SK-N-SH treated with all-trans-retinoic acid at 6 μM for 48 hours (cell line): ENCODE measurements at regions not wholly inside any gene's neighbourhood (a gene's known extent, or its start where the extent isn't known, plus 50 kb on each side); places are given as distances from the start of the nearest gene placed in this dataset.

Experiments
- ATAC-seq: fragments of 200-7000 bp; cut with Tn5 transposase; 3 replicates; pipeline ENCODE4 v1.9.1; 2020; ENCODE audit warnings: mild to moderate bottlenecking, moderate library complexity
- ARNTL ChIP-seq: fragments of 450-650 bp; formaldehyde crosslinking; IDR thresholded peaks from 2 replicates; pipeline ENCODE4 v1.5.0; 2020; ENCODE audit warnings: low read depth, mild to moderate bottlenecking, moderate library complexity, borderline replicate concordance
- BACH2 ChIP-seq: fragments of 250-450 bp; sonication (Bioruptor Pico); IDR thresholded peaks from 2 replicates; pipeline ENCODE4 v1.9.0; 2021; ENCODE audit warnings: mild to moderate bottlenecking, borderline replicate concordance
- CREB5 ChIP-seq: fragments of 250-450 bp; sonication (Bioruptor Pico); IDR thresholded peaks from 2 replicates; pipeline ENCODE4 v1.5.1; 2020; ENCODE audit warnings: low read depth, mild to moderate bottlenecking, moderate library complexity
- CSDC2 ChIP-seq: fragments of 250-450 bp; sonication (Bioruptor Pico); IDR thresholded peaks from 2 replicates; pipeline ENCODE4 v1.5.0; 2020; ENCODE audit warnings: mild to moderate bottlenecking, moderate library complexity
- CSRNP3 ChIP-seq: fragments of 250-450 bp; sonication (Bioruptor Pico); IDR thresholded peaks from 2 replicates; pipeline ENCODE4 v1.5.1; 2021; ENCODE audit warnings: mild to moderate bottlenecking, moderate library complexity
- ESRRG ChIP-seq: fragments of 250-450 bp; sonication (Bioruptor Pico); IDR thresholded peaks from 2 replicates; pipeline ENCODE4 v1.6.1; 2021; ENCODE audit warnings: mild to moderate bottlenecking
- GLIS3 ChIP-seq: fragments of 250-450 bp; sonication (Bioruptor Pico); IDR thresholded peaks from 2 replicates; pipeline ENCODE4 v1.5.0; 2020; ENCODE audit warnings: mild to moderate bottlenecking, moderate library complexity
- OSR1 ChIP-seq: fragments of 250-450 bp; sonication (Bioruptor Pico); IDR thresholded peaks from 2 replicates; pipeline ENCODE4 v1.8.0; 2022; ENCODE audit warnings: moderate library complexity, mild to moderate bottlenecking, inconsistent platforms
- PPARA ChIP-seq: fragments of 250-450 bp; sonication (Bioruptor Pico); IDR thresholded peaks from 2 replicates; pipeline ENCODE4 v1.5.0; 2020; ENCODE audit warnings: mild to moderate bottlenecking, borderline replicate concordance
- RARB ChIP-seq: fragments of 250-450 bp; sonication (Bioruptor Pico); IDR thresholded peaks from 2 replicates; pipeline ENCODE4 v1.8.0; 2021; ENCODE audit warnings: mild to moderate bottlenecking, moderate library complexity
- SNAI2 ChIP-seq: fragments of 250-450 bp; sonication (Bioruptor Pico); IDR thresholded peaks from 2 replicates; pipeline ENCODE4 v1.5.0; 2020; ENCODE audit warnings: mild to moderate bottlenecking, moderate library complexity
- TCF4 ChIP-seq: fragments of 250-450 bp; sonication (Bioruptor Pico); IDR thresholded peaks from 2 replicates; pipeline ENCODE4 v1.8.0; 2021; ENCODE audit warnings: mild to moderate bottlenecking, moderate library complexity, borderline replicate concordance
- TOX ChIP-seq: fragments of 250-450 bp; sonication (Bioruptor Pico); IDR thresholded peaks from 2 replicates; pipeline ENCODE4 v1.8.0; 2021; ENCODE audit warnings: mild to moderate bottlenecking, moderate library complexity, borderline replicate concordance
- TSHZ2 ChIP-seq: fragments of 250-450 bp; sonication (Bioruptor Pico); IDR thresholded peaks from 2 replicates; pipeline ENCODE4 v1.5.0; 2020; ENCODE audit warnings: mild to moderate bottlenecking, moderate library complexity
- ZC3H10 ChIP-seq: fragments of 250-450 bp; sonication (Bioruptor Pico); IDR thresholded peaks from 2 replicates; pipeline ENCODE4 v1.5.1; 2021; ENCODE audit warnings: mild to moderate bottlenecking, moderate library complexity
- ZFP3 ChIP-seq: fragments of 250-450 bp; sonication (Bioruptor Pico); IDR thresholded peaks from 2 replicates; pipeline ENCODE4 v1.5.0; 2020; ENCODE audit warnings: mild to moderate bottlenecking, moderate library complexity
- ZFP30 ChIP-seq: fragments of 450-650 bp; formaldehyde crosslinking; IDR thresholded peaks from 2 replicates; pipeline ENCODE4 v1.5.0; 2022; ENCODE audit warnings: mild to moderate bottlenecking, moderate library complexity
- ZNF565 ChIP-seq: fragments of 450-650 bp; formaldehyde crosslinking; conservative IDR thresholded peaks from 2 replicates; pipeline ENCODE4 v1.5.0; 2020; ENCODE audit warnings: low read depth, mild to moderate bottlenecking, moderate library complexity
- ZNF70 ChIP-seq: fragments of 450-650 bp; formaldehyde crosslinking; IDR thresholded peaks from 2 replicates; pipeline ENCODE4 v1.5.0; 2020; ENCODE audit warnings: mild to moderate bottlenecking, moderate library complexity
- ZNF8 ChIP-seq: fragments of 450-650 bp; formaldehyde crosslinking; IDR thresholded peaks from 2 replicates; pipeline ENCODE4 v1.5.0; 2020; ENCODE audit warnings: mild to moderate bottlenecking, moderate library complexity

- TF ChIP-seq ZFP30 (no peak), TOX (no peak), ZNF565 (CRISPR knock-in tag) (no peak), TCF4 (CRISPR knock-in tag) (no peak), CSDC2 (CRISPR knock-in tag) (no peak), BACH2 (no peak), ESRRG (CRISPR knock-in tag) (no peak)
- ATAC-seq = no peak
Observed at GRCh38 chr13:86858216-86858615, 813.0 kb upstream of the SLITRK5 start.

GRCh38 chr13:86862137-86862536, 809.0 kb upstream of the SLITRK5 start:
- ATAC-seq = no peak
- TF ChIP-seq SNAI2 (no peak), ZFP3 (CRISPR knock-in tag) (no peak), CSDC2 (CRISPR knock-in tag) (no peak), ZC3H10 (no peak), ZFP30 (no peak), ZNF565 (CRISPR knock-in tag) (no peak), OSR1 (no peak), PPARA (CRISPR knock-in tag) (no peak), ESRRG (CRISPR knock-in tag) (no peak), TOX (no peak), ARNTL (CRISPR knock-in tag) (no peak), CREB5 (CRISPR knock-in tag) (no peak), TCF4 (CRISPR knock-in tag) (no peak), ZNF8 (CRISPR knock-in tag) (no peak), GLIS3 (CRISPR knock-in tag) (no peak), TSHZ2 (CRISPR knock-in tag) (no peak), BACH2 (no peak), CSRNP3 (CRISPR knock-in tag) (no peak)

GRCh38 chr13:86864376-86864775, 806.8 kb upstream of the SLITRK5 start:
- TF ChIP-seq ZNF70 (no peak), ZFP30 (no peak), TSHZ2 (CRISPR knock-in tag) (no peak)
- ATAC-seq = no peak

GRCh38 chr13:86870444-86870843, 800.7 kb upstream of the SLITRK5 start:
- TF ChIP-seq ZFP3 (CRISPR knock-in tag) (no peak), ZNF8 (CRISPR knock-in tag) (no peak), ESRRG (CRISPR knock-in tag) (no peak), SNAI2 (no peak), TSHZ2 (CRISPR knock-in tag) (no peak), PPARA (CRISPR knock-in tag) (no peak), CSRNP3 (CRISPR knock-in tag) (no peak), CREB5 (CRISPR knock-in tag) (no peak), RARB (CRISPR knock-in tag) (no peak), ZFP30 (no peak), ZC3H10 (no peak)
- TF ChIP-seq, all 23 proteins: peak for 0
- ATAC-seq = no peak
